Activated naive CD4-positive, alpha-beta T cell treated with anti-CD3 and anti-CD28 coated beads, Interleukin-2, amount 50 U/mL, for 72 hours (primary cell): ENCODE measurements at regions not wholly inside any gene's neighbourhood (a gene's known extent, or its start where the extent isn't known, plus 50 kb on each side); places are given as distances from the start of the nearest gene placed in this dataset.

ENCODE experiments used
- ATAC-seq, 2 donors: fragments of 150-1000 bp; cut with Tn5 transposase; 2 replicates each; pipeline ENCODE4 v1.10.0; 2021; ENCODE audit warnings: mild to moderate bottlenecking in 2 of 2, moderate library complexity in 2 of 2
- DNase-seq, 2 donors: peaks; one replicate each; pipeline ENCODE4 v3.0.0; 2021 to 2022; ENCODE audit warnings: low spot score in 2 of 2
- H3K27ac Mint-ChIP-seq, 2 donors: one replicate each; pipeline ENCODE4 v1.8.0; 2022; ENCODE audit warnings: mild to moderate bottlenecking in 2 of 2, mixed read lengths in 2 of 2
- H3K36me3 Mint-ChIP-seq, 2 donors: one replicate each; pipeline ENCODE4 v1.8.0; 2022; ENCODE audit warnings: mixed read lengths in 2 of 2
- H3K9me3 Mint-ChIP-seq, 2 donors: one replicate each; pipeline ENCODE4 v1.8.0; 2022; ENCODE audit warnings: mixed read lengths in 2 of 2

DNA sequence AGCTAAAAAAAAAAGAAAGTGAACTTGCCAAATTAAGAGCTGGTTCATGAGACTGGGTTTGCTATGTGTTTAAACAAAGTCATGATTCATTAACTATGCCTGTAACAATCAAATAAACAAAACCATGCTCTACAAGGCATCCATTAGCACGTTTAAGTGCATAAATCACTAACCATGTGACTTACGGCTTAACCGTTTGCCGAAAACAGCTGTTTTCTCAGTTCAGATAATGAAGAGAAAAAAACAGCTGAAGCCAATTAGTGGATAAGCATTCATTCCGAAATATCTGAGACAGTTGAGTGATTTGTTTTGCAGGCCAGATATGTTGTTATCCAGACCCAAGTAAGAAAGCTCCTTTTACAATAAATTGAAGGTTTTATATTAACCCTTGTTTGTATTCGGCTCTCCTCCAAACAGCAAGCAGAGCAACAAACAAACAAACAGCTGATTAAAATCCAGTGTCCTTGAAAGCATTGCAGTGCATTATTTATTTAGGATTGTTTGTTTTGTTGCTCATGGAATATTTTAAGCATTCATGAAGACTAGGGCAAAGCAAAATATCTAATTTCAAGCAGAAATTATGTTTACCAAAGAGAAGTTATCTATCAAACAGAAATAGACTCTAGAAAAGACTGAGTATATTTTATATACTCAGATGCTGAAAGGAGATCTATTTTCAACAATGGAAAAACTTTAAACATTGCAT, 343.5 kb downstream of the RFPL4B start:
- DNase-seq (no peak), ATAC-seq (no peak)
- H3K27ac Mint-ChIP-seq: no peak overlapping the region
- H3K9me3 Mint-ChIP-seq: no peaks in the 10 kb centered on the region
- H3K36me3 Mint-ChIP-seq: no peaks in the 10 kb centered on the region

DNA sequence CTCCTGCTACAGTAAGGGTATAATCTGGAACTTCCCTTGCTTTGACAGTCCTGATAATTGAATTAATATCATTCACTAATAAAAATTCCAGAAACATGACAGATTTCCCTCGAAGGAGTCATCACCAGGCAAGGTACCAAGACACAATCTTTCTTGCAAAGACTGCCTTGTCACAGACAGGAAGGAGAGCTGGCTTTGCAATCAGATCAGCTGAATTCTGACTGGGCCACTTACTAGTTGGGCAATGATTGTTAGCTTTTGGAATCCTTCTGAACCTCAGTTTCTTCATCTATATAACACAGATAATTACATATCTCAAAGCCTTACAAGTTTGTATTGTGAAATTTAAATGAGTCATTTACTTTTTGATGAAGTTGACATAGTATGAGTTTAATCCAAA, 344.2 kb downstream of the RFPL4B start:
- ATAC-seq (no peak), DNase-seq (no peak)
- Mint-ChIP-seq H3K27ac (no peak overlapping the region), H3K36me3 (no peaks in the 10 kb centered on the region), H3K9me3 (no peaks in the 10 kb centered on the region)

DNA sequence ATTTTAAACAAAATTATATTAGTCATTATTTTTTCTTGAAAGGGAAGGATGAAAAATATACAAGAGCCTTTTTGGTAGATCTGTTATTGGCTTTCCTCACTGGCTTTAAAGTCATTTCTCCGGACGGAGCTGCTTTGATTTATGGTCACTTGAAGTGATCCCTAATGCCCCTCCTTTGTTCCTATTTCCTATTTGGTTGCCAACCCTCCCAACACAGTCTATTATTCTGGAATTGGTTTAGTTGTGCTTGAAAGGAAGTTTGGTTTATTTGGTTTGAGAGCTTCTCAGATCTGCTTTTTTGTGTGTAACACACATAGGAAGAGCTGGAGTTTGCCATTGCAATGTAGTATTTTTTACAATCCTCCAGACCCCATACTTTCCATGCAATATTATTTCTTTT, 347.9 kb downstream of the RFPL4B start:
- no peak for ATAC-seq
- Mint-ChIP-seq H3K27ac (no peak overlapping the region), H3K36me3 (no peaks in the 10 kb centered on the region), H3K9me3 (peaks cover 0 to 3% of the 10 kb centered on the region in 2 donors)
- no peak for DNase-seq

DNA sequence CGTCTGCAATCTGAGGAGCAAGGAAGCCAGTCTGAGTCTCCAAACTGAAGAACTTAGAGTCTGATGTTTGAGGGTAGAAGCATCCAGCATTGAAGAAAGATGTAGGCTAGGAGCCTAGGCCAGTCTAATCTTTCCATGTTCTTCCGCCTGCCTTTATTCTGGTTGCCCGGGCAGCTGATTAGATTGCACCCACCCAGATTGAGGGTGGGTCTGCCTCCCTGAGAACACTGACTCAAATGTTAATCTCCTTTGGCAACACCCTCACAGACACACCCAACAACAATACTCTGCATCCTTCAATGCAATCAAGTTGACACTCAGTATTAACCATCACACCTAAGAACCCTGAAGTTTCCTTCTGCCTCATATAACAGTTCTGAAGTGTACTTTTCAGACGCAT, 350.1 kb downstream of the RFPL4B start:
- H3K36me3 Mint-ChIP-seq: no peaks in the 10 kb centered on the region
- DNase-seq: no peak
- H3K9me3 Mint-ChIP-seq: peaks cover 3 to 5% of the 10 kb centered on the region in 2 donors
- no peak for ATAC-seq
- H3K27ac Mint-ChIP-seq: no peak overlapping the region

DNA sequence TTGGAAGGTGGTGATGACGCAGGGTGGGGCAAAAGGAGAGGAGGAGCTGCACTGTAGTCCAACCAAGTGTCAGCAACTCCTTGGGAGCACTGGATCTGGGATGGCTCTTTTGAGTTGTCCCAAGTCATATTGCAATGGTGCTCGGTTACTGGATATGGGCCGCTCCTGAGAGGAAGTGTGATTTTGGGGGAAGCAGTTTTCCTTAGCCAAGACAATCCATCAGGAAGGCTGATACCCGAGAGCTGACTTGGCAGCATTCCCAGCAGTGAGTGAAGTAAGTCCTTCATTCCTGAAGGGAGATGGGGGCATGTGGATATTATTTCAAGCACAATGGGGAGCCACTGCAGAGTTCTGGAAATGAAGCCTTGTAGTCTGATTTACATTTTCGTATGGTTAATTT, 354.1 kb downstream of the RFPL4B start:
- Mint-ChIP-seq H3K36me3 (no peaks in the 10 kb centered on the region), H3K27ac (no peak overlapping the region), H3K9me3 (peaks cover 7 to 9% of the 10 kb centered on the region in 2 donors)
- ATAC-seq: no peak
- DNase-seq: no peak

DNA sequence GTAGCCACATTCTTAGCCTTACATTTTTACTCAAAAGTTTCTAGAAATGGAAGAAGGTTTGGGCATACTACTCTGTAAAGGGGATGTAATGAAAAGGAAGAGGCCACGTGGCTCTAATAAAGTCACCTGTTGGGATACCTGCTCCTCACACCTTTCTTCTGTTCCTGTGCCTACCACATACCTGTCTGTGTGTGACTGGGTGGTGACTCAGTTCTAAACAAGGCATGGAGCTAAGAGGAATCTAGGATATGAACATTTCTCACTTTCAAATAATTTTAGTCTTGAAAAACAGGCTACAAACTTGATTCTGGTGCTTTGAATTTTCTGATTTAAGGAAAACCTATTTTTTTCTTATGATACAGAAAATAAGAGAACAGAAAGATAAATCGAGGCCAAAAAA, 363.6 kb downstream of the RFPL4B start:
- ATAC-seq: no peak

DNA sequence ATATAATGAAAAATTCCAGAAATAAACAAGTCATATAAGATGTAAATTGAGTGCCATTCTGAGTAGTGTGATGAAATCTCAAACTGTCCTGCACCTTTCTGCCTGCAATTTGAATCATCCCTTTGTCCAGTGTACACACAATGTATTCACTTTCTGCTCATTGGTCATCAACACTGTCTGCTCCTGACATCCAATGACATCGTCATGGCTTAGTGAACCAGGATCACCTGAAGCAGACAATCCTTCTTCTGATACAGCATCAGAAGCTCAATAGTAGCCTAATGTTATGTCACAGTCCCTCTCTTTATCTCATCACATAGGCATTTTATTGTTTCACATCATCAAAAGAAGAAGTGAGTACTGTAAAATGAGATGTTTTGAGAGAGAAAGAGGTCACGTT, 366.3 kb downstream of the RFPL4B start:
- ATAC-seq: no peak
- no peak for DNase-seq
- Mint-ChIP-seq H3K36me3 (no peaks in the 10 kb centered on the region), H3K27ac (no peak overlapping the region), H3K9me3 (peaks cover 0 to 4% of the 10 kb centered on the region in 2 donors)

More for the DNA sequence above, 363.6 kb downstream of the RFPL4B start:
- H3K9me3 Mint-ChIP-seq: no peaks in the 10 kb centered on the region
- DNase-seq: no peak
- H3K36me3 Mint-ChIP-seq: no peaks in the 10 kb centered on the region
- no peak overlapping the region for H3K27ac Mint-ChIP-seq

DNA sequence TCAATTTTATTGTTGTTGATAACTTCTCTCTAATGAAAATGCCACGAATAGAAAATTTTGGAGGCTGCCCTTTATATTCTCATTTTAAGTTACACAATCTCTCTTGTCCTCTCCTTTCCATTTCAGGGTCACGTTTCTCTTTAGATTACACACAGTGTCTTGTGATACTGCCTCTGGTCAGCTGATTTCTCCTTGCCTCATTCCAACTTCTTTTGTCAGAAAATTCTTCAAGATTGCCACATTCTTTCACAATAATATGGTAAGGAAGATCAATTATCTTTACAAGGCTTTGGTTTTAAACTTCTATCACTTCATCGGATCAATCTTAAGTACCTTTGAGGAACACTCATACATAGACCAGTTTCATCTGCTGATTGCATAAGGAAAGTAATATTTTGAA, 370.3 kb downstream of the RFPL4B start:
- H3K27ac Mint-ChIP-seq: no peak overlapping the region
- peaks cover 0 to 4% of the 10 kb centered on the region in 2 donors for H3K9me3 Mint-ChIP-seq
- ATAC-seq (no peak), DNase-seq (no peak)
- no peaks in the 10 kb centered on the region for H3K36me3 Mint-ChIP-seq

DNA sequence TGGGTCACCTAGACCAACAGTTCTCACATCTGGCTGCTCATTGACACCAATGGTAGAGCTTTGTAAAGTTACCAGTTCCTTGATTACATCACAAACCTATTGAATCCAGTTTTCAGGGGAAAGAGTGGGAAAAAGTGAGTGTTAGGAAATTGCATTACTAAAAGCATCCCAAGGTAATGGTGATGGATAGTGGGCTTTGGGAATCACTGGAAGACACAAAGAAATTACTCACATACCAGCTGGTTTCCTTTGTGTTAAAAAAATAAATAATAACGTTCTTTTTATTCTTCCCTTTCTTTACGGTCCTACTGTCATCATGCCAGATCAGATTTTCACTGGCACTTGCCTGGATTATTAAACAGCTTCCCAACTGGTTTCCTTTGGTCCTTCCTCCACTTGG, 370.7 kb downstream of the RFPL4B start:
- H3K27ac Mint-ChIP-seq: no peak overlapping the region
- H3K9me3 Mint-ChIP-seq: peaks cover 0 to 4% of the 10 kb centered on the region in 2 donors
- ATAC-seq (no peak), DNase-seq (no peak)
- H3K36me3 Mint-ChIP-seq: no peaks in the 10 kb centered on the region

DNA sequence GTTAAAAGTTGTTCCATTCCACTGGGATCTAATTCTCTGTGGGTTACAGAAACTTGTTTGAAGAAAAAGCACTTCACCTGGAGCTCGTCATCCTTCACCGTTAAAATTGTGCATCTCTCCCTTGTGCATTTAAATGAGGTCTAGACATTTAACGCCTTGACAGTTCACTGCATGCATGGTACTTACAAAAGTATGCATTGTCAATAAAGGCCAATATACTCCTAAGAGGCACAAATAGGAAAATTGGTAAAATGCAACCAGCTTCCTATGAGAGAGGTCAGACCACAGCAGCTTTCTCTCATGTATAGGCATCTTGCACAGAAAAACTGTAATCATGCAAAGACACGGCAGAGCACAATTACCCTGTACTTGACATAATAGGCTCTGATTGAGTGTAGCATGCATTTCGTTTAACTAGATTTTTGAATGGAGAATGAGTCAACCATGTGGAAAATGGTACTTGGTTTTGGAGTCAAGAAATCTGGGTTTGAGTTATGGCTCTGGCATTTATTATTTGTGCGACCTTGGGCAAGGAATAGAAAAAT, 378.5 kb downstream of the RFPL4B start:
- no peak for DNase-seq
- no peak for ATAC-seq

DNA sequence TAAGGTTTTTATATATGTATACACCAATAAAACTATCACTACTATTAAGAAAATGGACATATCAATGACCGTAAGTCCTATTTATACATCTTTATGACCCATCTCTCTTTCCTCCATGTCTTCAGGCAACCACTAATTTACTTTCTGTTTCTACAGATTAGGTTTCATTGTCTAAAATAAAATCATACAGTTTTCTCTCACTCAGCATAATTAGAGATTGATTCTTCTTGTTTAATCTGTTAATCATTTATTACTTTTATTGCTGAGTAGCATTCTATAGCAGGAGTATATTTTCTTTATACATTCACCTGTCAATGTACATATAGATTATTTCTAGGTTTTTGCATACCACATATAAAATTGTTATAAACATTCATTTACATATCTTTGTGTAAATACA, 388.0 kb downstream of the RFPL4B start:
- DNase-seq (no peak), ATAC-seq (no peak)
- Mint-ChIP-seq H3K9me3 (peaks cover 5 to 9% of the 10 kb centered on the region in 2 donors), H3K27ac (no peak overlapping the region), H3K36me3 (no peaks in the 10 kb centered on the region)

More for the DNA sequence above, 378.5 kb downstream of the RFPL4B start:
- no peaks in the 10 kb centered on the region for H3K36me3 Mint-ChIP-seq
- no peak overlapping the region for H3K27ac Mint-ChIP-seq
- H3K9me3 Mint-ChIP-seq: peaks cover 6% of the 10 kb centered on the region in 2 donors

DNA sequence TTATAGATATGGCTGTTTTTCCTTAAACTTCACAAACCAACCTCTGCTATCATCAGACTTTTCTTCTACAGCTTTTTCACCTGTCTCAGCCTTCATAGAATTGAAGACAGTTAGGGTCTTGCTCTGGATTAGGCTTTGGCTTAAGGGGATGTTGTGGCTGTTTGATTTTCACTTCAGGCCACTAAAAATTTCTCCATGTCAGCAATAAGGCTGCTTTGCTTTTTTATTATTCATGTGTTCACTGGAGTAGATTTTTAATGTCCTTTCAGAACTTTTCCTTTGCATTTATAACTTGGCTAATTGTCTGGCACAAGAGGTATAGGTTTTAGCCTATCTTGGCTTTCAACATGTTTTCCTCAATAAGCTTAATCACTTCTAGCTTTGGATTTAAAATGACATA, 392.6 kb downstream of the RFPL4B start:
- ATAC-seq (no peak), DNase-seq (no peak)
- no peak overlapping the region for H3K27ac Mint-ChIP-seq
- H3K36me3 Mint-ChIP-seq: no peaks in the 10 kb centered on the region
- H3K9me3 Mint-ChIP-seq: peaks cover 0 to 4% of the 10 kb centered on the region in 2 donors

DNA sequence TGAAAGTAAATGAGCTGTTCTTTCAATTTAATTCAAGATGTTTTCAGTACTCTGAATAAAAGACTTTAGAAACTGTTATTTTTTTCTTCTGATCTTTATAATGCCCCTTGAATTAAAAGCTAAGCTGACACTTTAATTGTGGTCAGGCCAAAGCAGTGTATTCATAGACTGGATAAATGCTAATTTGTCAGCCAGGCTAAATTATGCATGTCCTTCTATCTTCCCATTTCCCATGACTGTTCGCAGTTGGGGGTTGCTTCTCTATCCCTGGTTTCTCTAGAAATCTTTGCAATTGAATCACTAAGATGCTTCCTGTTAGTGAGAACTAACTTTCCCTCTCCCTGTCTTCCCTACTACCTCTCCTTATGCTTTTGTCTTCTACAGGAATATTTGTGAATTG, 396.2 kb downstream of the RFPL4B start:
- no peak for DNase-seq
- H3K9me3 Mint-ChIP-seq: peaks cover 0 to 4% of the 10 kb centered on the region in 2 donors
- no peak for ATAC-seq

DNA sequence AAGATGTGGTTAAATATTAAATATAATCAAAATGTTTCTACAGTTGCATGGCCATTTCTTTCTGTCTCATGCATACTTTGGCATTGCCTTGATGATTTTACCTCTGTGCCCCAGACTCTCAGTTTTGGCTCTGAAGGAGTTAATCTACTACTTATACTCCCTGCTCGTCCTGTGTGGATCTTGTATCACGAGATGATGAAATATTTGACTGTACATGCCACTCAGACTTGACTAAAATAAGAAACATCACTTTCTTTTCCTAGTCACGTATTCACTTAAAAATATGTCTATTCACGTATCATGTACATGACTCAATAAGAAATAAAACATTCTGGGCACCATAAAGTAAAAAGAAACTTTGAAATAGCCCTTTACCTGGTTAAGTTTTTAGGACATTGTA, 397.7 kb downstream of the RFPL4B start:
- ATAC-seq: no peak
- H3K27ac Mint-ChIP-seq: no peak overlapping the region
- H3K36me3 Mint-ChIP-seq: no peaks in the 10 kb centered on the region
- H3K9me3 Mint-ChIP-seq: peaks cover 0 to 4% of the 10 kb centered on the region in 2 donors
- DNase-seq: no peak

More for the DNA sequence above, 396.2 kb downstream of the RFPL4B start:
- H3K36me3 Mint-ChIP-seq: no peaks in the 10 kb centered on the region
- H3K27ac Mint-ChIP-seq: no peak overlapping the region

DNA sequence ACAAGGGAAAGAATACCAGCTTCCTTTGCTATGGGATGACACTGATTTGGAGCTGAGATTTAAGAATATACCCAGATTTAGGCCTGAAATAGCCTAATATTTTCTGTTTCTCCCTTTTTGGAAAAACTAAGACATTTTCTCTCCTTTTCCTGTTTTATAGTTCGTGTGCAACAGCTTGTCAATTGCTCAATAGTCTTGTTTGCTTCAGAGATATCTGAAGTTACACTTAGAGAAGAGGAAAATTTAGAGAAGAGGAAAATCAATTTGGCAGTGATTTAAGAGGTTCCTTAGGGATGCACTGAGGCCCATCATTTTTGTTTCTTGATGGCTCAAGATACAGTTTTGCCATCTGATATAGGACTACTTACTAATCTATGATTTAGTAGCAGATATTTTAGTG, 398.6 kb downstream of the RFPL4B start:
- peaks cover 0 to 4% of the 10 kb centered on the region in 2 donors for H3K9me3 Mint-ChIP-seq
- H3K27ac Mint-ChIP-seq: no peak overlapping the region
- ATAC-seq (no peak), DNase-seq (no peak)
- H3K36me3 Mint-ChIP-seq: no peaks in the 10 kb centered on the region

DNA sequence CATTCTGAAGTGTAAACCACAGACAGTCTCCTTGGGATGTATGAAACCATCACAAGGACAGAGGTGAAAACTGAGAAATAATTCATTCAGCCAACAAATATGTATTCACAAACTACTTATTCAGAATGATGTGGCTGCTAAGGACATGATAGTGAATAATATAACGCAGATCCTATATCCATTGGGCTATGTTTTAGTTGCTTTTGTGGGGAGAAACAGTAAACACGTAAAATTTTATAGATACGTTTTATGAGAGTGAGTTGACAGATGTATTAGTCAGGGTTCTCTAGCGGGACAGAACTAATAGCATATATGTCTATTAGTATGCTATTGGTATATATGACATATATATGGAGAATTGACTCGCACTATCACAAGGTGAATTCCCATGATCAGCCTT, 402.5 kb downstream of the RFPL4B start:
- Mint-ChIP-seq H3K36me3 (no peaks in the 10 kb centered on the region), H3K9me3 (no peaks in the 10 kb centered on the region), H3K27ac (no peak overlapping the region)
- no peak for DNase-seq
- no peak for ATAC-seq

DNA sequence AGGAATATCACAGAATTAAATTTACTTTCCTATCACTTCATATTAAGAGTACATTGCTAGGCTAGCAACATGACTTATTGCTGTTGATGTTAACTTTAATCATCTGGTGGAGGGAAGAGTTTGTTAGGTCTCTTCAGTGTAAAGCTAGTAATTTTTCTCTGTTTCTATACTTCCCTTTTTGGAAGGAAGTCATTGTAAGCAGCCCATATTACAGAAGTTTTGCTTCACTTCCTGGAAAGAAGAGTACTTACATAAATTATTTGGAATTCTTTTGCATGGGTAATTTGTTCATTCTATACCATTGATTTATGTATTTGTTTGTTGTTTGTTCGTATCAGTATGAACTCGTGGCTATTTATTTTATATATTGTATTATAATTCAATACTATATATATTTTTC, 405.2 kb downstream of the RFPL4B start:
- H3K36me3 Mint-ChIP-seq: no peaks in the 10 kb centered on the region
- no peak for ATAC-seq

DNA sequence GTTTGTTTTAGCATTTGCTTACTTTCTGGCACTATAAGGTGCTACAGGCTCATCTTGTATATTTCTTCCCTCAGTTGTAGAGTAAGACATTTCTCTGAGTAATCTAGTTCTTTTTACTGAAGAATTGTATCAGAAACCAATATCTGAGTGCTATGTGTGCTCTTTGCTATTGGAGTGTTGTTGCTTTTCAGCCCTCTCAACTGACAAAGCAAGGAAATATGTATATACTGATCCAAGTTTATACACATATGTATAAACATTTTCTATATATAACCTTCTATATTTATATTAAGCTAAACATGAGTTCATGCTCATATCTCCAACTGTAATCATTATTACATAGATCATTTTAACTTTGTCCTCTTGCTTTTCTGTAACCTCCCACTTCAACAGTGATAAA, 405.7 kb downstream of the RFPL4B start:
- Mint-ChIP-seq H3K27ac (no peak overlapping the region), H3K36me3 (no peaks in the 10 kb centered on the region), H3K9me3 (no peaks in the 10 kb centered on the region)
- no peak for ATAC-seq
- no peak for DNase-seq

More for the DNA sequence above, 405.2 kb downstream of the RFPL4B start:
- Mint-ChIP-seq H3K27ac (no peak overlapping the region), H3K9me3 (no peaks in the 10 kb centered on the region)
- DNase-seq: no peak
